HL-60 (cell line): ENCODE measurements at regions not wholly inside any gene's neighbourhood (a gene's known extent, or its start where the extent isn't known, plus 50 kb on each side); places are given as distances from the start of the nearest gene placed in this dataset.

Experiments used
- CTCF ChIP-seq: IDR thresholded peaks from one replicate; pipeline ENCODE4 v1.5.1; 2011; ENCODE audit warnings: low read length, control low read depth, inconsistent platforms; ENCODE audit not compliant: insufficient read depth
- GABPA ChIP-seq: IDR thresholded peaks from 2 replicates; pipeline ENCODE4 v1.6.1; 2012; ENCODE audit warnings: low read depth
- POLR2AphosphoS5 ChIP-seq: IDR thresholded peaks from 2 replicates; pipeline ENCODE4 v1.6.1; 2012; ENCODE audit warnings: low read depth
- REST ChIP-seq: IDR thresholded peaks from 2 replicates; pipeline ENCODE4 v1.6.1; 2012; ENCODE audit warnings: low read depth; ENCODE audit not compliant: insufficient replicate concordance

GRCh38 chr9:104256696-104257062 lies 162.6 kb downstream of the SMC2 start:
- TF ChIP-seq CTCF, result no peak
- no peak for TF ChIP-seq GABPA
- TF ChIP-seq REST, result no peak
- TF ChIP-seq POLR2AphosphoS5, result no peak
